H1 (cell line): ENCODE measurements at regions not wholly inside any gene's neighbourhood (a gene's known extent, or its start where the extent isn't known, plus 50 kb on each side); places are given as distances from the start of the nearest gene placed in this dataset.

Experiments
- CTCF ChIA-PET: fragments of 300-600 bp; sonication (Branson Sonifier 250); formaldehyde crosslinking; loops from one replicate; lab custom pipeline; 2021; ENCODE audit not compliant: partially characterized antibody; lab: Charles Lee
- POLR2A ChIA-PET: fragments of 300-600 bp; sonication (Branson Sonifier 250); formaldehyde crosslinking; loops from one replicate; lab custom pipeline; 2021; ENCODE audit warnings: inconsistent platforms; ENCODE audit not compliant: partially characterized antibody; lab: Charles Lee
- DNase-seq, 2 experiments: peaks; one replicate each; pipeline versions ENCODE4 v3.0.0 to v3.0.0-alpha.2; 2010 to 2022; ENCODE audit warnings: low spot score in 2 of 2, low read depth in 1 of 2, mixed read lengths in 1 of 2
- FAIRE-seq: peaks from 2 replicates; lab custom pipeline; 2011; peaks lifted over from hg19 to GRCh38; lab: Jason Lieb, UNC
- H2AFZ ChIP-seq: 2 replicates; pipeline ENCODE4 v1.8.1; 2012; ENCODE audit warnings: low read length, inconsistent platforms
- H2AK5ac ChIP-seq: 2 replicates; pipeline ENCODE4 v1.6.1; 2013; ENCODE audit warnings: low read depth, low read length
- H2BK120ac ChIP-seq: replicated peaks from 2 replicates; pipeline ENCODE3; 2013; ENCODE audit warnings: low read depth, low read length, inconsistent platforms
- H2BK12ac ChIP-seq: 2 replicates; pipeline ENCODE4 v1.6.1; 2013; ENCODE audit warnings: low read depth, low read length
- H2BK15ac ChIP-seq: 2 replicates; pipeline ENCODE4 v1.6.1; 2013; ENCODE audit warnings: low read length
- H2BK20ac ChIP-seq: 2 replicates; pipeline ENCODE4 v1.6.1; 2013; ENCODE audit warnings: low read length
- H2BK5ac ChIP-seq: 2 replicates; pipeline ENCODE4 v1.6.1; 2013; ENCODE audit warnings: low read depth, low read length
- H3K14ac ChIP-seq: 2 replicates; pipeline ENCODE4 v1.6.1; 2013; ENCODE audit warnings: inconsistent platforms; ENCODE audit not compliant: insufficient read length
- H3K18ac ChIP-seq: 2 replicates; pipeline ENCODE4 v1.6.1; 2013; ENCODE audit warnings: low read length; ENCODE audit errors: extremely low read depth
- H3K23ac ChIP-seq: 2 replicates; pipeline ENCODE4 v1.6.1; 2013; ENCODE audit warnings: inconsistent platforms; ENCODE audit not compliant: insufficient read length
- H3K23me2 ChIP-seq: 2 replicates; pipeline ENCODE4 v1.6.1; 2013; ENCODE audit warnings: low read depth, low read length
- H3K27ac ChIP-seq: 2 replicates; pipeline ENCODE4 v1.6.1; 2011; ENCODE audit warnings: low read depth, low read length, inconsistent platforms
- H3K27me3 ChIP-seq, 4 experiments: replicated peaks in 1 of 4; 1 replicate in 1 of 4; 2 replicates in 3 of 4; pipeline versions ENCODE4 v1.6.1 to v1.8.1; 2011 to 2013; ENCODE audit warnings: low read length in 3 of 4, mild to moderate bottlenecking in 3 of 4, inconsistent platforms in 2 of 4, mixed read lengths in 2 of 4, moderate library complexity in 1 of 4; ENCODE audit not compliant: control insufficient read depth in 3 of 4, insufficient read depth in 3 of 4; ENCODE audit errors: extremely low read depth in 1 of 4
- H3K36me3 ChIP-seq, 4 experiments: 2 replicates each; pipeline versions ENCODE4 v1.6.1 to v1.8.1; 2011 to 2013; ENCODE audit warnings: mild to moderate bottlenecking in 4 of 4, low read length in 3 of 4, moderate library complexity in 2 of 4, control low read depth in 1 of 4, inconsistent platforms in 1 of 4; ENCODE audit not compliant: insufficient read depth in 4 of 4, control insufficient read depth in 2 of 4
- H3K4ac ChIP-seq: replicated peaks from 2 replicates; pipeline ENCODE3; 2013; ENCODE audit warnings: low read length, low read depth, mixed read lengths, inconsistent platforms; ENCODE audit not compliant: insufficient read length
- H3K4me1 ChIP-seq, 4 experiments: replicated peaks in 1 of 4; 1 replicate in 1 of 4; 2 replicates in 3 of 4; pipeline versions ENCODE4 v1.6.1 to v1.8.1; 2011 to 2013; ENCODE audit warnings: low read length in 3 of 4, inconsistent platforms in 2 of 4, mixed read lengths in 1 of 4; ENCODE audit not compliant: insufficient read depth in 4 of 4, control insufficient read depth in 3 of 4
- H3K4me2 ChIP-seq, 2 experiments: 2 replicates each; pipeline versions ENCODE4 v1.6.1 to v1.8.1; 2011 to 2013; ENCODE audit warnings: low read depth in 2 of 2, low read length in 2 of 2, control low read depth in 1 of 2, inconsistent platforms in 1 of 2, mild to moderate bottlenecking in 1 of 2; ENCODE audit not compliant: insufficient read depth in 1 of 2
- H3K4me3 ChIP-seq, 4 experiments: fragments of 200-600, 300-600 bp in 1 of 4; sonication (generic), shearing (Covaris generic), sonication (Bioruptor Twin) in 1 of 4; 2 replicates each; pipeline versions ENCODE4 v1.5.1 to v1.8.1; 2011 to 2016; ENCODE audit warnings: low read length in 4 of 4, low read depth in 3 of 4, control low read depth in 2 of 4, inconsistent platforms in 2 of 4, mild to moderate bottlenecking in 2 of 4, mixed read lengths in 1 of 4, moderate library complexity in 1 of 4; ENCODE audit not compliant: insufficient read depth in 2 of 4; ENCODE audit errors: extremely low read depth in 1 of 4
- H3K56ac ChIP-seq: replicated peaks from 2 replicates; pipeline ENCODE3; 2013; ENCODE audit warnings: low read depth, mild to moderate bottlenecking, mixed read lengths, low read length, inconsistent platforms; ENCODE audit not compliant: insufficient read length
- H3K79me1 ChIP-seq: 2 replicates; pipeline ENCODE4 v1.6.1; 2013; ENCODE audit warnings: low read depth, low read length, control low read depth
- H3K79me2 ChIP-seq, 2 experiments: 2 replicates each; pipeline versions ENCODE4 v1.6.1 to v1.8.1; 2012 to 2013; ENCODE audit warnings: low read length in 2 of 2, mild to moderate bottlenecking in 2 of 2, inconsistent platforms in 1 of 2; ENCODE audit not compliant: insufficient read depth in 2 of 2, control insufficient read depth in 1 of 2
- H3K9ac ChIP-seq, 4 experiments: replicated peaks in 1 of 4; 1 replicate in 1 of 4; 2 replicates in 3 of 4; pipeline versions ENCODE4 v1.6.1 to v1.8.1; 2011 to 2013; ENCODE audit warnings: low read depth in 3 of 4, low read length in 3 of 4, control low read depth in 2 of 4, mild to moderate bottlenecking in 2 of 4, moderate library complexity in 2 of 4, inconsistent platforms in 1 of 4; ENCODE audit errors: extremely low read depth in 1 of 4
- H3K9me3 ChIP-seq, 2 experiments: 2 replicates each; pipeline versions ENCODE4 v1.6.1 to v1.8.1; 2012 to 2013; ENCODE audit warnings: mild to moderate bottlenecking in 2 of 2, moderate library complexity in 2 of 2, control low read depth in 1 of 2, inconsistent platforms in 1 of 2, low read depth in 1 of 2, low read length in 1 of 2, mixed read lengths in 1 of 2; ENCODE audit not compliant: insufficient read depth in 2 of 2
- H4K20me1 ChIP-seq, 2 experiments: replicated peaks in 1 of 2; 2 replicates each; pipeline versions ENCODE3 to v1.8.1; 2011 to 2013; ENCODE audit warnings: inconsistent platforms in 2 of 2, low read length in 2 of 2, mild to moderate bottlenecking in 1 of 2; ENCODE audit not compliant: insufficient read depth in 2 of 2, control insufficient read depth in 1 of 2
- H4K5ac ChIP-seq: 2 replicates; pipeline ENCODE4 v1.6.1; 2013; ENCODE audit warnings: low read length, low read depth, mixed read lengths, inconsistent platforms; ENCODE audit not compliant: insufficient read length
- H4K8ac ChIP-seq: 2 replicates; pipeline ENCODE4 v1.8.0; 2013; ENCODE audit warnings: mild to moderate bottlenecking, moderate library complexity, low read length, inconsistent platforms; ENCODE audit not compliant: insufficient read depth; ENCODE audit errors: extremely low read depth
- H4K91ac ChIP-seq: replicated peaks from 2 replicates; pipeline ENCODE3; 2013; ENCODE audit warnings: low read length, mixed read lengths, inconsistent platforms; ENCODE audit not compliant: insufficient read length
- ATF3 ChIP-seq: IDR thresholded peaks from 2 replicates; pipeline ENCODE4 v1.6.1; 2011; ENCODE audit warnings: low read depth, mild to moderate bottlenecking, low read length; ENCODE audit not compliant: insufficient read depth
- BACH1 ChIP-seq: IDR thresholded peaks from 2 replicates; pipeline ENCODE4 v1.6.1; 2012; ENCODE audit warnings: low read length, improper control_type of control experiment
- CBX5 ChIP-seq: fragments of 300-800, 300-1000 bp; sonication (generic); IDR thresholded peaks from 2 replicates; pipeline ENCODE4 v1.7.1; 2016; ENCODE audit warnings: antibody characterized with exemption, low read length, low read depth
- CHD1 ChIP-seq: IDR thresholded peaks from 2 replicates; pipeline ENCODE4 v1.6.1; 2012; ENCODE audit warnings: low read depth, low read length, improper control_type of control experiment
- CHD2 ChIP-seq: IDR thresholded peaks from 2 replicates; pipeline ENCODE4 v1.6.1; 2012; ENCODE audit warnings: low read length, improper control_type of control experiment
- CTBP2 ChIP-seq: IDR thresholded peaks from 2 replicates; pipeline ENCODE4 v1.7.0; 2011; ENCODE audit warnings: borderline replicate concordance, mild to moderate bottlenecking, moderate library complexity, mixed read lengths, low read length; ENCODE audit not compliant: insufficient read depth, insufficient read length
- CTCF ChIP-seq, 3 experiments: IDR thresholded peaks; 1 replicate in 2 of 3; 2 replicates in 1 of 3; pipeline versions ENCODE4 v1.5.1 to v1.6.1; 2011; ENCODE audit warnings: low read length in 3 of 3, mild to moderate bottlenecking in 3 of 3, inconsistent platforms in 2 of 3, low read depth in 1 of 3, moderate library complexity in 1 of 3; ENCODE audit not compliant: insufficient read depth in 1 of 3; ENCODE audit errors: control extremely low read depth in 1 of 3
- EGR1 ChIP-seq: IDR thresholded peaks from 2 replicates; pipeline ENCODE4 v1.6.1; 2011; ENCODE audit warnings: low read depth, low read length, borderline replicate concordance
- JUN ChIP-seq: IDR thresholded peaks from 2 replicates; pipeline ENCODE4 v1.6.1; 2011; ENCODE audit warnings: low read depth, mild to moderate bottlenecking, improper control_type of control experiment, low read length
- MAX ChIP-seq: IDR thresholded peaks from 2 replicates; pipeline ENCODE4 v1.6.1; 2012; ENCODE audit warnings: inconsistent platforms
- SP4 ChIP-seq: IDR thresholded peaks from 2 replicates; pipeline ENCODE4 v1.6.1; 2012; ENCODE audit warnings: low read length, inconsistent platforms
- TAF1 ChIP-seq: IDR thresholded peaks from 2 replicates; pipeline ENCODE4 v1.6.1; 2011; ENCODE audit warnings: mild to moderate bottlenecking, low read depth, low read length
- WGBS, 2 experiments: shearing (Covaris generic) in 1 of 2; methylation state at CpG; one replicate each; pipeline versions ENCODE4 v1.1.6 to v1.1.7; 2013 to 2015; ENCODE audit warnings: low lambda C conversion rate in 2 of 2, mixed read lengths in 2 of 2, inconsistent platforms in 1 of 2, low coverage in 1 of 2, missing lambda C conversion rate in 1 of 2; ENCODE audit not compliant: insufficient replicate concordance in 2 of 2, insufficient coverage in 1 of 2, insufficient read length in 1 of 2; ENCODE audit errors: extremely low coverage in 1 of 2, missing lambda C conversion rate in 1 of 2; 5-methylcytosine and 5-hydroxymethylcytosine counted together

- CTCF ChIA-PET, result interaction anchor here (0.6 to 1.1 kb wide), 2 partner anchors 912 to 1626 kb away, joined by 3 read pairs; no protein-coding TSS in a partner anchor
- no peak overlapping the region for H3K18ac ChIP-seq
- H3K79me2 ChIP-seq, result no peaks in the 10 kb centered on the region
- H4K91ac ChIP-seq, result no peak overlapping the region
- H2BK5ac ChIP-seq, result no peak overlapping the region
- no peak overlapping the region for H4K5ac ChIP-seq
- no peak overlapping the region for H4K8ac ChIP-seq
- no peaks in the 10 kb centered on the region for H4K20me1 ChIP-seq
- no peaks in the 10 kb centered on the region for H3K36me3 ChIP-seq
- no peak overlapping the region for H3K56ac ChIP-seq
- H2AFZ ChIP-seq, result no peak overlapping the region
- H3K9me3 ChIP-seq, result no peaks in the 10 kb centered on the region
- H3K79me1 ChIP-seq, result no peaks in the 10 kb centered on the region
- no peak overlapping the region for H2BK20ac ChIP-seq
- DNase-seq, result no peak
- no peaks in the 10 kb centered on the region for H3K23me2 ChIP-seq
- H2BK120ac ChIP-seq, result no peak overlapping the region
- no peak overlapping the region for H3K14ac ChIP-seq
- H3K23ac ChIP-seq, result no peak overlapping the region
- no peak overlapping the region for H3K4ac ChIP-seq
- H2BK15ac ChIP-seq, result no peak overlapping the region
- no peak for FAIRE-seq
- POLR2A ChIA-PET, result no interaction called here
- H2BK12ac ChIP-seq, result no peak overlapping the region
- no peak overlapping the region for H2AK5ac ChIP-seq
- no peak overlapping the region for H3K9ac ChIP-seq
- no peak overlapping the region for H3K27ac ChIP-seq
- 0 out of 7 replicates have a peak, but pooled peaks cover 0 to 3% (median 0%) of the 10 kb centered on the region in 4 experiments for H3K4me1 ChIP-seq
- WGBS, 2 experiments, result 83% methylated on average over 1 of the region's 1 CpG; no CpG with 5 or more reads in 1 of the 2 experiments
- H3K27me3 ChIP-seq, result no peaks in the 10 kb centered on the region
- H3K4me2 ChIP-seq, result no peak overlapping the region
- H3K4me3 ChIP-seq, result no peak overlapping the region
- TF ChIP-seq TAF1, result no peak
- no peak for TF ChIP-seq CHD2
- TF ChIP-seq JUN, result no peak
- no peak for TF ChIP-seq CHD1
- TF ChIP-seq CTBP2, result no peak
- TF ChIP-seq CTCF (IDR thresholded peaks at IDR 0.05; ENCODE audit: control extremely low read depth in 1 of 3, insufficient read depth in 1 of 3, low read depth in 1 of 3, low read length in 3 of 3), result no peak
- no peak for TF ChIP-seq CBX5
- no peak for TF ChIP-seq EGR1
- TF ChIP-seq ATF3, result no peak
- TF ChIP-seq SP4, result no peak
- TF ChIP-seq BACH1, result no peak
- TF ChIP-seq MAX, result no peak
Observed at GRCh38 chr5:117201001-117201400, 626.4 kb upstream of the SEMA6A start.
